OCI-LY1 (cell line): ENCODE measurements at regions not wholly inside any gene's neighbourhood (a gene's known extent, or its start where the extent isn't known, plus 50 kb on each side); places are given as distances from the start of the nearest gene placed in this dataset.

ENCODE experiments used
- H2AFZ ChIP-seq: fragments of 200-600 bp; sonication (generic), shearing (Covaris generic); 2 replicates; pipeline ENCODE4 v1.6.0; 2014; ENCODE audit warnings: antibody characterized with exemption, mild to moderate bottlenecking, low read length
- H3F3A ChIP-seq: fragments of 200-600 bp; sonication (generic), shearing (Covaris generic); 2 replicates; pipeline ENCODE4 v1.6.0; 2014; ENCODE audit warnings: mild to moderate bottlenecking, antibody characterized with exemption, low read length, moderate library complexity; ENCODE audit not compliant: insufficient read depth
- H3K27ac ChIP-seq: fragments of 200-600 bp; sonication (generic); 2 replicates; pipeline ENCODE4 v1.5.1; 2014; ENCODE audit warnings: low read length, mixed run types, mild to moderate bottlenecking, low read depth; ENCODE audit not compliant: poor library complexity, severe bottlenecking
- H3K27me3 ChIP-seq: fragments of 200-600 bp; sonication (generic); 2 replicates; pipeline ENCODE4 v1.6.0; 2014; ENCODE audit warnings: antibody characterized with exemption, mild to moderate bottlenecking, low read length, moderate library complexity; ENCODE audit not compliant: insufficient read depth
- H3K36me3 ChIP-seq: fragments of 200-600 bp; sonication (generic); 2 replicates; pipeline ENCODE4 v1.6.1; 2014; ENCODE audit warnings: mild to moderate bottlenecking, antibody characterized with exemption, low read length, moderate library complexity, mixed read lengths; ENCODE audit not compliant: insufficient read depth
- H3K4me1 ChIP-seq: fragments of 200-600 bp; sonication (generic); 2 replicates; pipeline ENCODE4 v1.5.1; 2014; ENCODE audit warnings: mild to moderate bottlenecking, low read length, moderate library complexity; ENCODE audit not compliant: insufficient read depth, severe bottlenecking
- H3K4me2 ChIP-seq: fragments of 200-600 bp; sonication (generic), shearing (Covaris generic); 2 replicates; pipeline ENCODE4 v1.6.1; 2014; ENCODE audit warnings: low read length
- H3K4me3 ChIP-seq: fragments of 200-600 bp; sonication (generic); 2 replicates; pipeline ENCODE4 v1.5.1; 2014; ENCODE audit warnings: low read length, low read depth, mild to moderate bottlenecking, mixed read lengths; ENCODE audit not compliant: poor library complexity, severe bottlenecking
- H3K79me2 ChIP-seq: fragments of 200-600 bp; shearing (Covaris generic); 2 replicates; pipeline ENCODE4 v1.6.1; 2016; ENCODE audit warnings: mixed run types, low read length, mixed read lengths; ENCODE audit not compliant: insufficient read depth
- H3K9ac ChIP-seq: fragments of 200-600 bp; sonication (generic), shearing (Covaris generic); 2 replicates; pipeline ENCODE4 v1.6.1; 2014; ENCODE audit warnings: mild to moderate bottlenecking, low read length, mixed read lengths
- H3K9me2 ChIP-seq: fragments of 200-600 bp; sonication (generic), shearing (Covaris generic); 2 replicates; pipeline ENCODE4 v1.6.1; 2014; ENCODE audit warnings: low read depth, mild to moderate bottlenecking, low read length, mixed read lengths
- H3K9me3 ChIP-seq: fragments of 200-600 bp; shearing (Covaris generic); 2 replicates; pipeline ENCODE4 v1.6.1; 2014; ENCODE audit warnings: low read length, mixed read lengths
- H4K20me1 ChIP-seq: fragments of 200-600 bp; sonication (generic), shearing (Covaris generic); 2 replicates; pipeline ENCODE4 v1.6.0; 2016; ENCODE audit warnings: mild to moderate bottlenecking, low read length; ENCODE audit not compliant: insufficient read depth
- CTCF ChIP-seq: fragments of 200-600 bp; sonication (generic), shearing (Covaris generic); IDR thresholded peaks from 2 replicates; pipeline ENCODE4 v1.5.1; 2017; ENCODE audit warnings: mild to moderate bottlenecking, antibody characterized with exemption, low read length, moderate library complexity, mixed read lengths
- EZH2 ChIP-seq: fragments of 200-600 bp; sonication (generic), shearing (Covaris generic); IDR thresholded peaks from 2 replicates; pipeline ENCODE4 v1.8.0; 2017; ENCODE audit warnings: borderline replicate concordance, mixed run types, mild to moderate bottlenecking, antibody characterized with exemption, low read length, moderate library complexity, mixed read lengths

- H3K9me3 ChIP-seq = no peaks in the 10 kb centered on the region
- H3K9ac ChIP-seq = no peak overlapping the region
- H3K79me2 ChIP-seq = no peaks in the 10 kb centered on the region
- H3K4me3 ChIP-seq = no peak overlapping the region
- TF ChIP-seq CTCF = no peak
- no peak for TF ChIP-seq EZH2
- no peaks in the 10 kb centered on the region for H3K36me3 ChIP-seq
- H3K9me2 ChIP-seq = no peaks in the 10 kb centered on the region
- no peaks in the 10 kb centered on the region for H4K20me1 ChIP-seq
- H3K27me3 ChIP-seq = no peaks in the 10 kb centered on the region
- H3K27ac ChIP-seq = no peak overlapping the region
- H3K4me2 ChIP-seq = no peak overlapping the region
- H3K4me1 ChIP-seq = no peaks in the 10 kb centered on the region
- no peaks in the 10 kb centered on the region for H3F3A ChIP-seq
- H2AFZ ChIP-seq = no peak overlapping the region
Measured at GRCh38 chr11:90723475-90723874, 500.6 kb upstream of the CHORDC1 start.

- Histone ChIP-seq H3K79me2 (no peaks in the 10 kb centered on the region), H4K20me1 (no peaks in the 10 kb centered on the region), H3F3A (no peaks in the 10 kb centered on the region), H3K36me3 (no peaks in the 10 kb centered on the region), H3K4me3 (no peak overlapping the region), H3K27me3 (no peaks in the 10 kb centered on the region), H3K27ac (no peak overlapping the region), H2AFZ (no peak overlapping the region), H3K9me2 (no peaks in the 10 kb centered on the region), H3K4me1 (no peaks in the 10 kb centered on the region), H3K9me3 (no peaks in the 10 kb centered on the region), H3K9ac (no peak overlapping the region), H3K4me2 (no peak overlapping the region)
- TF ChIP-seq EZH2 (no peak), CTCF (no peak)
Measured at GRCh38 chr11:90722552-90723190, 499.8 kb upstream of the CHORDC1 start.

- no peaks in the 10 kb centered on the region for H3K4me1 ChIP-seq
- no peaks in the 10 kb centered on the region for H3K9me2 ChIP-seq
- H3K27ac ChIP-seq = no peak overlapping the region
- no peaks in the 10 kb centered on the region for H4K20me1 ChIP-seq
- H3F3A ChIP-seq = no peaks in the 10 kb centered on the region
- H3K9me3 ChIP-seq = no peaks in the 10 kb centered on the region
- H3K79me2 ChIP-seq = no peaks in the 10 kb centered on the region
- no peaks in the 10 kb centered on the region for H3K27me3 ChIP-seq
- H2AFZ ChIP-seq = no peak overlapping the region
- H3K36me3 ChIP-seq = no peaks in the 10 kb centered on the region
- TF ChIP-seq CTCF = no peak
- no peak for TF ChIP-seq EZH2
- H3K9ac ChIP-seq = no peak overlapping the region
- no peak overlapping the region for H3K4me3 ChIP-seq
- H3K4me2 ChIP-seq = no peak overlapping the region
Measured at GRCh38 chr11:90717522-90717921, 494.7 kb upstream of the CHORDC1 start.
